RWPE1 (cell line): ENCODE measurements at regions not wholly inside any gene's neighbourhood (a gene's known extent, or its start where the extent isn't known, plus 50 kb on each side); places are given as distances from the start of the nearest gene placed in this dataset.

ENCODE experiments used
- CTCF ChIA-PET: fragments of 350-600 bp; sonication (Branson Sonifier 250); formaldehyde crosslinking; extraction: SDS; loops from one replicate; lab custom pipeline; 2021; lab: Yijun Ruan, JAX
- POLR2A ChIA-PET: fragments of 400-600 bp; formaldehyde crosslinking; extraction: SDS; loops from one replicate; lab custom pipeline; 2020; ENCODE audit warnings: antibody characterized with exemption; ENCODE audit not compliant: low non-redundant PET; lab: Yijun Ruan, JAX
- DNase-seq: peaks from one replicate; pipeline ENCODE4 v3.0.0; 2012; ENCODE audit warnings: low spot score
- H3K27ac ChIP-seq: fragments of 450-650 bp; 2 replicates; pipeline ENCODE4 v1.5.1; 2017
- CTCF ChIP-seq: fragments of 450-650 bp; conservative IDR thresholded peaks from 2 replicates; pipeline ENCODE4 v1.5.1; 2017; ENCODE audit warnings: low read depth, mild to moderate bottlenecking

GRCh38 chr1:228873709-228874108 lies 138.4 kb downstream of the RHOU start:
- TF ChIP-seq CTCF: no peak
- no peak for DNase-seq
- CTCF ChIA-PET: no interaction called here
- POLR2A ChIA-PET: no interaction called here
- H3K27ac ChIP-seq: no peak overlapping the region

- CTCF ChIA-PET: interaction anchor here (0.8 kb wide), 1 partner anchor 255 kb away, joined by 5 read pairs; no protein-coding TSS in a partner anchor
- POLR2A ChIA-PET: no interaction called here
- H3K27ac ChIP-seq: no peak overlapping the region
- no peak for DNase-seq
- TF ChIP-seq CTCF: no peak
These were observed 140.5 kb downstream of the RHOU start for GRCh38 chr1:228875741-228876140.

GRCh38 chr1:228876187-228876586 lies 140.9 kb downstream of the RHOU start:
- no peak overlapping the region for H3K27ac ChIP-seq
- no peak for DNase-seq
- ChIA-PET CTCF (interaction anchor here (0.8 kb wide), 1 partner anchor 254 kb away, joined by 5 read pairs; no protein-coding TSS in a partner anchor), POLR2A (no interaction called here)
- no peak for TF ChIP-seq CTCF

- no peak for TF ChIP-seq CTCF
- ChIA-PET POLR2A (no interaction called here), CTCF (no interaction called here)
- no peak for DNase-seq
- no peak overlapping the region for H3K27ac ChIP-seq
These were observed 143.9 kb downstream of the RHOU start for GRCh38 chr1:228879164-228879563.

GRCh38 chr1:228882041-228882770 lies 146.9 kb downstream of the RHOU start:
- DNase-seq: no peak
- no peak for TF ChIP-seq CTCF
- POLR2A ChIA-PET: no interaction called here
- CTCF ChIA-PET: no interaction called here
- no peak overlapping the region for H3K27ac ChIP-seq

- POLR2A ChIA-PET: no interaction called here
- H3K27ac ChIP-seq: no peak overlapping the region
- CTCF ChIA-PET: no interaction called here
- no peak for DNase-seq
- no peak for TF ChIP-seq CTCF
These were observed 147.6 kb downstream of the RHOU start for GRCh38 chr1:228882771-228883450.
